Subcutaneous abdominal adipose tissue (tissue), 5 donors: ENCODE measurements at regions not wholly inside any gene's neighbourhood (a gene's known extent, or its start where the extent isn't known, plus 50 kb on each side); places are given as distances from the start of the nearest gene placed in this dataset.

Source experiments
- H3K27ac ChIP-seq: one replicate; pipeline ENCODE4 v1.7.0; 2013; ENCODE audit warnings: low read depth, mild to moderate bottlenecking, inconsistent platforms, low read length, moderate library complexity
- H3K27me3 ChIP-seq, 5 donors: one replicate each; pipeline ENCODE4 v1.7.0; 2013; ENCODE audit warnings: low read length in 5 of 5, inconsistent platforms in 1 of 5; ENCODE audit not compliant: control insufficient read depth in 5 of 5, insufficient read depth in 4 of 5
- H3K36me3 ChIP-seq, 5 donors: one replicate each; pipeline ENCODE4 v1.7.0; 2013; ENCODE audit warnings: low read length in 5 of 5; ENCODE audit not compliant: control insufficient read depth in 5 of 5, insufficient read depth in 5 of 5
- H3K4me1 ChIP-seq, 5 donors: one replicate each; pipeline ENCODE4 v1.7.0; 2013; ENCODE audit warnings: low read length in 5 of 5, mild to moderate bottlenecking in 3 of 5, moderate library complexity in 1 of 5; ENCODE audit not compliant: control insufficient read depth in 5 of 5, insufficient read depth in 5 of 5
- H3K4me3 ChIP-seq, 5 donors: one replicate each; pipeline ENCODE4 v1.7.0; 2013; ENCODE audit warnings: low read length in 5 of 5, low read depth in 1 of 5
- H3K9ac ChIP-seq, 5 donors: one replicate each; pipeline ENCODE4 v1.7.0; 2013; ENCODE audit warnings: low read length in 5 of 5, mild to moderate bottlenecking in 4 of 5, moderate library complexity in 3 of 5
- H3K9me3 ChIP-seq, 5 donors: one replicate each; pipeline ENCODE4 v1.7.0; 2013; ENCODE audit warnings: low read length in 5 of 5; ENCODE audit not compliant: control insufficient read depth in 5 of 5
- donor health status: healthy.
- donor health status: healthy.
- donor health status: healthy.
- donor health status: healthy.
- donor health status: healthy.

DNA sequence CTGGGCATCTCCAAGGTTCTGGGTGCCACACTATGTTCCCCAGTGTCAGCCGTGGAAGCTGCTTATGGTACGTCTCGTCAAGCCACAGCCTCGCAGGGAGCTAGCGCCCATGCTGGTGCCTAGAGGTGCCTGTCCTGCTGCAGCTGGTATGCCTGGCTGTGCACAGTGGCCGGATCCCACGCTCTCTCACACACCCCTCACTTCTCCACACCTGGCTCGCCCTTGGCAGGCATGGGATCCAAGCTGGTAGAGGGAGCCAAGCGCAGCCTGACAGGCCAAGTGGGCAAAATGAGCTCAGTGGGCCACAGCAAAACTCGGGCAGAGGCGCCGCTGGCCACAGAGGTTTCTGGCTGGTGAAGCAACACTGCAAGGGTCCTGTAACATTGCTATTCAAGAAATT is 156.1 kb upstream of the RBMS1 start:
- Histone ChIP-seq H3K9ac (no peak overlapping the region), H3K4me3 (no peak overlapping the region), H3K27ac (no peak overlapping the region), H3K4me1 (peaks cover 2 to 21% (median 12%) of the 10 kb centered on the region in 5 donors), H3K9me3 (no peaks in the 10 kb centered on the region), H3K27me3 (no peaks in the 10 kb centered on the region), H3K36me3 (no peaks in the 10 kb centered on the region)

DNA sequence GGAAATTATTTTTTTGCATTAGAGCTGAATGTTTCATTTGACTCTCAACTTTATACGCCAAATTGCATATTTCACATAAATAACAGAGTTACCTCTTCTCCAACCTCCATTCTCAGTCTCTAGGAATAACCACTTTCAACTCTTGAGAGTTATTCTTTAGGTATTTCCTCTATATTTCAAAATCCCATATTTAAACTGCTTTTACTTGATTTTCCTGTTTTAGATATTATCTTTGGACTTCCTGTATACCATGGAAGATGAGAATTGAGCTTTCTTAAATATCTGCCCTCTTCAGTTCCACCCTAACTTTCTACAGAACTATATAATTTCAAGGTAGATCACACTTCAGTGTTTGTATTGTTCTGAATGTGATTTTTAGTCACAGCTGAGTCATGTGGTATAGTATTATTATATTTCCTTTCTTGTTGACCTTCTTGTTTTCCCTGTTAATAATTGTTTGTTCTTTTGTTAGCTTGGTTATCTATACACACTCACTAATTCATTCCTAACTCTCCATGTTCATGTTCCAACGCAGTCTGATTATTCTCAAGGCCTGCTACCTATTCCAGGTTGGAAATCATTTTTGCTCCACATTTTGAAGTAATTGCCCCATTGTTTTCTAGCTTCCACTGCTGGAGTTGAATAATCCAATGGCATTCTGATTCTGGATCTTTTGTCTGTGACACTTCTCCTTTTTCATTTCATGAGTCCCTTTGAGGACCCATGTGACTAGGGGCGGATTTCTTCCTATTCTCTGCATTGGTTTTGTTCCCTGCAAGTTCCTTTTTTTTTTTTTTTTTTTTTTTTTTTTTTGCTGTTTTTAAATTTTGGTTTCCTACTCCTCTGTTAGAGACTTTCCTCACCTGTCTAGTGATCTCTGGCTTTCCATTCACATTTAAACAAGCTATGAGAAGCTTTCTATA is 156.8 kb upstream of the RBMS1 start:
- Histone ChIP-seq H3K27ac (no peak overlapping the region), H3K4me3 (no peak overlapping the region), H3K9ac (no peak overlapping the region), H3K4me1 (peaks cover 2 to 21% (median 12%) of the 10 kb centered on the region in 5 donors), H3K27me3 (no peaks in the 10 kb centered on the region), H3K9me3 (no peaks in the 10 kb centered on the region), H3K36me3 (no peaks in the 10 kb centered on the region)

DNA sequence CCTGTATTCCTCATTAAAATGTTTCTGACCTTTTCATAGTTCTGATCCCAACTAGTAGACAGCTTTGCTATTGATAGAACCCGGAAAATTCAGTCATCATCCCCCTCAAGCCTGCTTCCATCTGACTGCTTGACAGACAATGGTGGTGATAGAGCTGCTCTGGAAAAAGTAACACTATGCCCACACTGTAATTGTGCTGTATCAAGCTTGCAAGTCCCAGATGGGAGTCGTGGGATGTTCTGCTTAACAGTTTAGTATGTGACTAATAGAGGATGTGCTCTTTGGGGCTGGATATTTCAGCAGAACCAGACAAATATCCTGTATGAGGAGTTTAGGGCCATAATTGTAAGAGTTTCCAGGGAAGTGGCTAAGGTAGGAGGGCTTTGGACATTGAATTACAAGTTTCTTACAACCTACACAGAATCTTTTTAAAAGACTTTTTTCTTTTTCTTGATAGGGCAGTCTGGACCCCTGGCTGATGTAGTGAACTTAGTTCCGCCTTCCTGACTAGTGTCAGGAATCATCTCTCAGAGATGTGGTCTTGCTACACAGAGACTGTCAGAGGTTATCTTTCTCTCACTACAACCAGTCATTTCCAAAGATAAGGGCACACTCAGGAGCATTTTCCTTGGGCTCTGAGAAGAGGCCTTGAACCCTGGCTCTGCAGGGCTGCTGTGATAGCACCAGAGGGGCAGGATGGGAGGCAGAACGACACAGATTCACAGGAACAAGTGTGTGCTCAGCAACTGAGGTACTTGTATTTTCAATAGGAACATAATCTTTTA is 158.0 kb upstream of the RBMS1 start:
- no peaks in the 10 kb centered on the region for H3K9me3 ChIP-seq
- H3K27ac ChIP-seq: no peak overlapping the region

DNA sequence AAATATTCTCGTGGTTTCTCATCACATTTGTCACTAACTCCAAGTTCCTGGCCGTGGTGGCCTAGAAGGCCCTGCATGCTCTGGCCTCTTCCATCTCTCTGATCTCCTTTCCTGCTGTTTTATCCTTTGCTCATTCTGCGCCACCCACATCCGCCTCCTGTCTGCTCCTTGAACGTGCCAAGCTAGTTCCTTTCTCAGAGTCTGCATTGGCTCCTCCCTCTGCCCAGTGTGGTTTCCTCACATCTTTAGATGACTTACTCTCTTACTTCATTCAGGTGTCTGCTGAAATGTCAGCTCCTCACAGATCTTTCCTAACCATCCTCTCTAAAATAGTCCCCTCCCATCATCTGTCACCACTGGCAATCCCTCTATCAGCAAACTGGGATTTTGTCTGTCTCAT is 158.6 kb upstream of the RBMS1 start:
- no peak overlapping the region for H3K4me3 ChIP-seq
- H3K36me3 ChIP-seq: no peaks in the 10 kb centered on the region
- H3K27me3 ChIP-seq: no peaks in the 10 kb centered on the region
- peaks cover 2 to 21% (median 6%) of the 10 kb centered on the region in 5 donors for H3K4me1 ChIP-seq
- H3K9ac ChIP-seq: no peak overlapping the region
- H3K9me3 ChIP-seq: no peaks in the 10 kb centered on the region
- H3K27ac ChIP-seq: no peak overlapping the region

More for the DNA sequence above, 158.0 kb upstream of the RBMS1 start:
- H3K4me3 ChIP-seq: no peak overlapping the region
- H3K36me3 ChIP-seq: no peaks in the 10 kb centered on the region
- peaks cover 2 to 21% (median 11%) of the 10 kb centered on the region in 5 donors for H3K4me1 ChIP-seq
- H3K9ac ChIP-seq: no peak overlapping the region
- no peaks in the 10 kb centered on the region for H3K27me3 ChIP-seq

DNA sequence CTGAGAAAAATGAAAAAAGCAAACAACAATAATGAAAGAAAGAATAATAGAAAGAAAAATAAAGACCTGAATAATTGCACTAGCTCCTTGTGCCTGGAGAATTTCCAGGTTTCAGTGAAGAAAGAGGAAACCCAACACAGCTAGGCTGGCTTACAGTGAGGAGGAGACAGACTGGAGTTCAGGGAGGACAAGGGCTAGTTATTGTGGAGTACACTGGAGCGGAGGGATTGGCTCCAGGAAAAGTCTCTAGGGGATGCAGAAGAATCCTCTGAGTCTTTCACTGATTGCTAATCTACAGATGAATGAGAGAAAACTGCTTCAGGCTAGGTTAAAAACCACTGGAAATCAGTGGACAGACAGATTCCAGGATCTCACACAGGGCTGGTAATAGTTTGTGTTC is 163.6 kb upstream of the RBMS1 start:
- H3K9me3 ChIP-seq: no peaks in the 10 kb centered on the region
- peaks cover 0 to 11% (median 5%) of the 10 kb centered on the region in 5 donors for H3K4me1 ChIP-seq
- no peaks in the 10 kb centered on the region for H3K27me3 ChIP-seq
- peak overlapping the region in 1 of 5 donors; percentile 7 for H3K9ac ChIP-seq
- H3K36me3 ChIP-seq: no peaks in the 10 kb centered on the region
- H3K27ac ChIP-seq: no peak overlapping the region
- no peak overlapping the region for H3K4me3 ChIP-seq

DNA sequence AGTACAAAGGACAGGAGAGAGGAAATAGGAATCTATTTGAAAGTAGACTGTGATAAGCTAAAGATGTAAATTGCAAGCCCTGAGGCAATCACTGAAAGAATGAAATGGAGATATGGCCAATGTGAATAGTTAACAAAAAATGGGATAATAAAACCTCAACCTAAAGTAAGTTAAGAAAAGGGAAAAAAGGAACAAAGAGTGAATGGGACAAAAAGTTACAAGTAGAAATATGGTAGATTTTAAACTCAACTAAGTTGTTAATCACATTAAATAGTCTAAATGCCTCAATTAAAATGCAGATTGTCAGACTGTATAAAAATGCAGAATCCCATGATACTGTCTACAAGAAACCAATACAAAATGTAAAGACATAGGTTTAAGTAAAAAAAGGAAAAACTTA is 165.2 kb upstream of the RBMS1 start:
- H3K36me3 ChIP-seq: no peaks in the 10 kb centered on the region
- no peaks in the 10 kb centered on the region for H3K27me3 ChIP-seq
- no peak overlapping the region for H3K9ac ChIP-seq
- no peak overlapping the region for H3K27ac ChIP-seq
- H3K4me1 ChIP-seq: peaks cover 0 to 8% (median 5%) of the 10 kb centered on the region in 5 donors
- H3K9me3 ChIP-seq: no peaks in the 10 kb centered on the region
- no peak overlapping the region for H3K4me3 ChIP-seq

DNA sequence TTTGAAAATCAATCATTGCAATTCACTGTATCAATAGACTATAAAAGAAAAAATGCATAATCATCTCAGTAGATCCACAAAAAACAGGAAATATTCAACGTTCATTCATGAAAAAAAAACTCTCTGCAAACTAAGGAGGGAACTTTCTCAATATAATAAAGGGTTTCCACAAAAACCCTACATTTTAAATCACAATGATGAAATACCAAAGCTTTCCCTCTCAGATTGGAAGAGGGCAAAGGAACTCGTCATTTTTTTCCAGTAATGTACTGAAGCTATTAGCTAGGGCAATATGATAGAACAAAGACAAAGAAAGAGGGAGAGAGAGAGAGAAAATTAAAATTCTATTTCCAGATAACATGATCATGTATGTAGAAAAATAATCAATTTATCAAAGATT is 167.1 kb upstream of the RBMS1 start:
- H3K27ac ChIP-seq: no peak overlapping the region
- no peak overlapping the region for H3K4me3 ChIP-seq
- H3K27me3 ChIP-seq: no peaks in the 10 kb centered on the region
- H3K9ac ChIP-seq: no peak overlapping the region
- no peaks in the 10 kb centered on the region for H3K36me3 ChIP-seq
- H3K9me3 ChIP-seq: no peaks in the 10 kb centered on the region
- peaks cover 0 to 8% (median 5%) of the 10 kb centered on the region in 5 donors for H3K4me1 ChIP-seq

DNA sequence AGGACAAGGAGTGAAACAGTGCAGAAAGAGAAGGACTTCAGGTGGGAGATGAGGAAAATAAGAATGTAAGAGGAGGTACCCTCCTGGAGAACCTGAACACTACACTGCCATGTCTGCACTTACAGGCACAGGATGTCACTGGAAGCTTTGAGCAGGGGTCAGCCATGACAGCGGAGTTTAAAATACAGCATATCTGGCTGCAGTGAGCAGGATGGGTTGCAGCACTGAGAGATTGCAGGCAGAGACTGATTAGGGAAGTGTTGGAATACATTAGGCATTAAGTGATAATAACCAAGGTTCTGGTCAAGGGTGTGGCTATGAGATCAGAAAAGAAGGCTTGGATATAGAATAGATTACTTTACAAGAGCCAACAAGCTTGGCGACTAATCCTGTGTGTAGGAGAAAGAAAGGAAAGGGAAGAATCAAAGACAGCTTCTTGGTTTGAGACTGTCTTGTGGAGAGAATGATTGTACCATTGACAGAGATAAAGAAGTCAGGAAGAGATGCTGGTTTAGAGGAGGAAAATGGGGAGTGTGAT is 171.1 kb upstream of the RBMS1 start:
- Histone ChIP-seq H3K4me1 (peaks cover 0 to 10% (median 8%) of the 10 kb centered on the region in 5 donors), H3K9me3 (no peaks in the 10 kb centered on the region), H3K36me3 (no peaks in the 10 kb centered on the region), H3K27ac (no peak overlapping the region), H3K9ac (no peak overlapping the region), H3K4me3 (no peak overlapping the region), H3K27me3 (no peaks in the 10 kb centered on the region)

DNA sequence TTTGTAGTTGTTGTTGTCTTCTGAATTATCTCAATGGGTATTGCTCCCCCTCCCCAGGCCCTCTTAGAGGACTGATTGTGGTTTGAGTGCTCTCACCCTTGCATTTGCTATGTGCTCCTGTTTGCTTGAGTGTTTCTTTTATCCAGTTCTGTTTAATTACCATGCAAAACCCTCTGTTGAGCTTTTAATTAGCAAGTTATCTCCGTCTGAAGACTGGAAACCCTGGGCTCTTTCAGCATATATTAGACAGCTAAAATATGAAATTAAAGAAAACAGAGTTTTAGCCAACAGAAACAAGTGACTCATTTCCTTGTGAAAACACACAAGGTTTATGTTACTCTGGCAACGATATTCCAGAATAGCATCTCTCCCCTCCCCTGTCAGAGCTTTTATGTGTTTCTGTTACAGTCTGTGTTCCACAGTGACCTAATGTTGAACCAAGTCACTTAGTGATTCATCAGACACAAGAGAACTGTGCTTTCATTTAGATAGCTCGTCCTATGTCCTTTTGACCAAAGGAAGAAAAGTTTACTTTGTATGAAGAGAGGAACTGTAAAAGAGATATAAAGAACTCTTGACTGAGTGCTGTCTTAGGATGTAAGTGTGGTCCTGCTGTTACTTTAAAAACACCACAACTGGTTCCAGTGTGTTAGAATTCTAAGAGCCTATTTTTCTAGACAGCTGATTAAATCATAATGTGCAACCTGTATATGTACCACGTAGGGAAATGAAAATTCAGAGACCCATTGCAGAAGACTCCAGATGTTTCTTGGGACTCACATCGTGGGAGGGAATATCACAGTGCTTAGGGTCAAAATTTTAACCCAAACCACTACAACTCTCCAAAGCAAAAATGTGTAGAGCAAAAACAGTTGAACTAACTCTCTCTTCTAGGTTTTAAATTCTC is 172.8 kb upstream of the RBMS1 start:
- no peaks in the 10 kb centered on the region for H3K27me3 ChIP-seq
- peaks cover 0 to 10% (median 8%) of the 10 kb centered on the region in 5 donors for H3K4me1 ChIP-seq
- H3K27ac ChIP-seq: peak overlapping the region; percentile 56
- no peak overlapping the region for H3K9ac ChIP-seq
- no peaks in the 10 kb centered on the region for H3K36me3 ChIP-seq
- no peaks in the 10 kb centered on the region for H3K9me3 ChIP-seq
- no peak overlapping the region for H3K4me3 ChIP-seq
